Stomach (tissue), 4 donors: ENCODE measurements at regions not wholly inside any gene's neighbourhood (a gene's known extent, or its start where the extent isn't known, plus 50 kb on each side); places are given as distances from the start of the nearest gene placed in this dataset.

Experiments used
- POLR2A ChIP-seq, 4 donors: fragments of 450-650 bp; IDR thresholded peaks; one replicate each; pipeline ENCODE4 v1.6.1; 2016; ENCODE audit warnings: antibody characterized with exemption in 4 of 4, control low read depth in 2 of 4, mild to moderate bottlenecking in 1 of 4, moderate library complexity in 1 of 4
- TF ChIP-seq, protein P1 (sequence below), 7 experiments: fragments of 450-650 bp in 4 of 7; fragments of 200-600 bp in 3 of 7; sonication (generic) in 3 of 7; IDR thresholded peaks; one replicate each; pipeline ENCODE4 v1.5.1; 2016 to 2019; ENCODE audit warnings: antibody characterized with exemption in 7 of 7, control low read depth in 2 of 7, mild to moderate bottlenecking in 1 of 7

GRCh38 chr9:111271481-111272080, 58.4 kb downstream of the OR2K2 start:
- TF ChIP-seq, protein P1, sequence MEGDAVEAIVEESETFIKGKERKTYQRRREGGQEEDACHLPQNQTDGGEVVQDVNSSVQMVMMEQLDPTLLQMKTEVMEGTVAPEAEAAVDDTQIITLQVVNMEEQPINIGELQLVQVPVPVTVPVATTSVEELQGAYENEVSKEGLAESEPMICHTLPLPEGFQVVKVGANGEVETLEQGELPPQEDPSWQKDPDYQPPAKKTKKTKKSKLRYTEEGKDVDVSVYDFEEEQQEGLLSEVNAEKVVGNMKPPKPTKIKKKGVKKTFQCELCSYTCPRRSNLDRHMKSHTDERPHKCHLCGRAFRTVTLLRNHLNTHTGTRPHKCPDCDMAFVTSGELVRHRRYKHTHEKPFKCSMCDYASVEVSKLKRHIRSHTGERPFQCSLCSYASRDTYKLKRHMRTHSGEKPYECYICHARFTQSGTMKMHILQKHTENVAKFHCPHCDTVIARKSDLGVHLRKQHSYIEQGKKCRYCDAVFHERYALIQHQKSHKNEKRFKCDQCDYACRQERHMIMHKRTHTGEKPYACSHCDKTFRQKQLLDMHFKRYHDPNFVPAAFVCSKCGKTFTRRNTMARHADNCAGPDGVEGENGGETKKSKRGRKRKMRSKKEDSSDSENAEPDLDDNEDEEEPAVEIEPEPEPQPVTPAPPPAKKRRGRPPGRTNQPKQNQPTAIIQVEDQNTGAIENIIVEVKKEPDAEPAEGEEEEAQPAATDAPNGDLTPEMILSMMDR (IDR thresholded peaks at IDR 0.05), result no peak
- TF ChIP-seq POLR2A (IDR thresholded peaks at IDR 0.05), result no peak
